ENCODE measurements at regions not wholly inside any gene's neighbourhood (a gene's known extent, or its start where the extent isn't known, plus 50 kb on each side); places are given as distances from the start of the nearest gene placed in this dataset.

GRCh38 chr13:63201493-63201892 is 1785.8 kb upstream of the PCDH20 start:
- Histone ChIP-seq H3K36me3 (ENCODE audit: control insufficient read depth, insufficient read depth, low read length) (no peaks in the 10 kb centered on the region), H3K27me3 (replicated peaks; ENCODE audit: control insufficient read depth, insufficient read depth, low read length) (no peaks in the 10 kb centered on the region), H3K4me3 (replicated peaks; ENCODE audit: low read depth, low read length) (no peak overlapping the region)
- no peak for DNase-seq (ENCODE audit: extremely low read depth, insufficient read length)
- TF ChIP-seq CTCF (IDR thresholded peaks at IDR 0.05; ENCODE audit: insufficient read depth, low read length, poor library complexity, severe bottlenecking) = no peak

GRCh38 chr13:63199508-63199907 is 1783.9 kb upstream of the PCDH20 start:
- no peak for DNase-seq (ENCODE audit: extremely low read depth, insufficient read length)
- Histone ChIP-seq H3K4me3 (replicated peaks; ENCODE audit: low read depth, low read length) (no peak overlapping the region), H3K27me3 (replicated peaks; ENCODE audit: control insufficient read depth, insufficient read depth, low read length) (no peaks in the 10 kb centered on the region), H3K36me3 (ENCODE audit: control insufficient read depth, insufficient read depth, low read length) (no peaks in the 10 kb centered on the region)
- TF ChIP-seq CTCF (IDR thresholded peaks at IDR 0.05; ENCODE audit: insufficient read depth, low read length, poor library complexity, severe bottlenecking) = no peak

GRCh38 chr13:63198071-63198470 is 1782.4 kb upstream of the PCDH20 start:
- no peak for DNase-seq (ENCODE audit: extremely low read depth, insufficient read length)
- no peak overlapping the region for H3K4me3 ChIP-seq (replicated peaks; ENCODE audit: low read depth, low read length)

GRCh38 chr13:63195726-63196125 is 1780.1 kb upstream of the PCDH20 start:
- Histone ChIP-seq H3K4me3 (replicated peaks; ENCODE audit: low read depth, low read length) (no peak overlapping the region), H3K27me3 (replicated peaks; ENCODE audit: control insufficient read depth, insufficient read depth, low read length) (no peaks in the 10 kb centered on the region), H3K36me3 (ENCODE audit: control insufficient read depth, insufficient read depth, low read length) (no peaks in the 10 kb centered on the region)
- TF ChIP-seq CTCF (IDR thresholded peaks at IDR 0.05; ENCODE audit: insufficient read depth, low read length, poor library complexity, severe bottlenecking) = no peak
- DNase-seq (ENCODE audit: extremely low read depth, insufficient read length) = no peak

More at GRCh38 chr13:63198071-63198470, 1782.4 kb upstream of the PCDH20 start:
- TF ChIP-seq CTCF (IDR thresholded peaks at IDR 0.05; ENCODE audit: insufficient read depth, low read length, poor library complexity, severe bottlenecking) = no peak
- H3K27me3 ChIP-seq (replicated peaks; ENCODE audit: control insufficient read depth, insufficient read depth, low read length) = no peaks in the 10 kb centered on the region
- no peaks in the 10 kb centered on the region for H3K36me3 ChIP-seq (ENCODE audit: control insufficient read depth, insufficient read depth, low read length)

GRCh38 chr13:63190742-63191141 is 1775.1 kb upstream of the PCDH20 start:
- no peak for TF ChIP-seq CTCF (IDR thresholded peaks at IDR 0.05; ENCODE audit: insufficient read depth, low read length, poor library complexity, severe bottlenecking)
- no peak overlapping the region for H3K4me3 ChIP-seq (replicated peaks; ENCODE audit: low read depth, low read length)
- no peaks in the 10 kb centered on the region for H3K27me3 ChIP-seq (replicated peaks; ENCODE audit: control insufficient read depth, insufficient read depth, low read length)
- no peaks in the 10 kb centered on the region for H3K36me3 ChIP-seq (ENCODE audit: control insufficient read depth, insufficient read depth, low read length)
- no peak for DNase-seq (ENCODE audit: extremely low read depth, insufficient read length)

- DNase-seq (ENCODE audit: extremely low read depth, insufficient read length) = no peak
- Histone ChIP-seq H3K36me3 (ENCODE audit: control insufficient read depth, insufficient read depth, low read length) (no peaks in the 10 kb centered on the region), H3K27me3 (replicated peaks; ENCODE audit: control insufficient read depth, insufficient read depth, low read length) (no peaks in the 10 kb centered on the region), H3K4me3 (replicated peaks; ENCODE audit: low read depth, low read length) (no peak overlapping the region)
- TF ChIP-seq CTCF (IDR thresholded peaks at IDR 0.05; ENCODE audit: insufficient read depth, low read length, poor library complexity, severe bottlenecking) = no peak
These were observed 1774.6 kb upstream of the PCDH20 start for GRCh38 chr13:63190219-63190618.
